SKM-1 (cell line): ENCODE measurements at regions not wholly inside any gene's neighbourhood (a gene's known extent, or its start where the extent isn't known, plus 50 kb on each side); places are given as distances from the start of the nearest gene placed in this dataset.
"Not testable (repeated sequence)": the region's sequence is repeated elsewhere in the genome, so short reads cannot be mapped to it uniquely, and the experiment has no call there.

Source experiments
- DNase-seq: peaks from one replicate; lab custom pipeline; 2025; ENCODE audit not compliant: unreplicated experiment; lab: John Stamatoyannopoulos, UW

DNA sequence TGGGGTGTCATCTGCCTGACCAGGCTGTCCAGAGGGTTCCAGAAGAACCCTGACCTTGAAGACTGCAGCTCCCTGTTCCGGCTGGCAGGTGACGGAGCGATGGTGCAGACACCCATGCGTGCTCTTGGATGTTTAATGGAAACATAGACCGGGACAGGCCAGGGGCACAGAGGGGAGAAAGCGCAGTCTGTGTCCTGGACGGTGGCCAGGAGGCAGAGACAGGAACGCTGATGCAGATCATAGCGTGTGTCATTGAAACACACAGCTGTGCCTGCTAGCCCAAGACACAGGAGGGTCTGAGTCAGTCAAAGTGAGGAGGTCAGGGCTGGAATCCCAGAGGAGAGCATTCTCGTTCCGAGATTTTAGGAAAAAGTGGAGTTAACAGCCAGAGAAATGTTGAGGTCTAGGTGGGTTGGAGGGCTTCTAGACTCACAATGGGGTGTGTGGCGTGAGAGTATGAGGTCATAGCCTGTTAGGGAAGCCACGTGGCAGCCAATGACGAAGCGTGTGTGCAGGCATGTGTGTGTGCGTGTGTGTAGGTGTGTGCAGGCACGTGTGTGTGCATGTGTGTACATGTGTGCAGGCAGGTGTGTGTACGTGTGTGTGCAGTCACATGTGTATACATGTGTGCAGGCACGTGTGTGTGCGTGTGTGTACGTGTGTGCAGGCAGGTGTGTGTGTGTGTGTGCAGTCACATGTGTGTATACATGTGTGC lies 167.0 kb downstream of the ERMARD start:
- no peak for DNase-seq

DNA sequence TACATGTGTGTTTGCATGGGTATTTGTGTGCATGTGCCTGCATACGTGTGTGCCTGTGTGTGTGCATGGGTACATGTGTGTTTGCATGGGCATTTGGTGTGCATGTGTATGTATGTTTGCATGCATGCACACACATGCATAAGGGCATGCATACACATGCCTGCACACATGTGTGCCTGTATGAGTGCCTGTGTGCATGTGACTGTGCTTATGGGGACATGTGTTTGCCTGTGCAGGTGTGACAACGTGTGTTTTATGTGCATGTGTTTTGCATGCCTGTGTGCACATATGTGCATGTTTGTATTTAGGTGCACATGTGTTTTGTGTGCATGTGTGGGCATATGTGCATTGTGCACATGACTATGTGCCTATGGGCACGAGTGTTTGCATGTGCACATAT lies 165.7 kb downstream of the ERMARD start:
- DNase-seq, result no peak

DNA sequence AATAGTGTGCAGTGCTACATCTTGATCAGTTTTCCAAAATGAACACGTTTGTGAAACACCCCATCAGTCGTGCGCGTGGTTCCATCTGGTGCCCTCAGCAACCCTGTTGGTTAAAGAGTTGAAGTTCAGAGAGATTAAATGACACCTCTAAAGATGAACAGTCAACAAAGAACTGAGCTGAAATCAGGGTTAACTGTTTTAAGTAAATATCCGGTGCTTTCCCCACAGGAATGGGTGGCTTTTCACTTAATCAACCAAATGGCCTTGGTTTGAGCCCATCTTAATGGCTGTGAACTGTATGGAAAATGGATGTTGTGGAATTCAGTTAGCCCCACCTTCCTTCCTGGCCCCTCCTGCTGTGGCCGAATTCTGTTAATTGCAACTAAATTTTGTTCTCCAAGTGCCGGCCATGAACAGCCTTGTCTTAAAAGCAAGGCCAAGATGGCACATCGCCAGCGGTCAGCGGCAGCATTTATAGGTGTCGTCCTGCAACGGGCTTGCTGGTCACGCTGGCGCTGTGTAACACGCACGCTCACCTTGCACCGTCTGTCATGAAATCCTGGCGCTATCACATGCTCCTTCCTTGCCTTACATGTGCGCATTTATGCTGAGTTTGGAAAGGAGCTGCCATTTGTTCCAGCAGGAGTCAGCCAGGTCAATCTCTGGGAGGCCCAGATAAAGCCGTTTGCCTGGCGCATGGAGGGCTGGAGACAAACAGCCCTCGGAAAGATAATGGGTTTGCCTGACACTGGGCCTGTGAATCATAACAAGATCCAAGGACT lies 164.5 kb downstream of the ERMARD start:
- no peak for DNase-seq

DNA sequence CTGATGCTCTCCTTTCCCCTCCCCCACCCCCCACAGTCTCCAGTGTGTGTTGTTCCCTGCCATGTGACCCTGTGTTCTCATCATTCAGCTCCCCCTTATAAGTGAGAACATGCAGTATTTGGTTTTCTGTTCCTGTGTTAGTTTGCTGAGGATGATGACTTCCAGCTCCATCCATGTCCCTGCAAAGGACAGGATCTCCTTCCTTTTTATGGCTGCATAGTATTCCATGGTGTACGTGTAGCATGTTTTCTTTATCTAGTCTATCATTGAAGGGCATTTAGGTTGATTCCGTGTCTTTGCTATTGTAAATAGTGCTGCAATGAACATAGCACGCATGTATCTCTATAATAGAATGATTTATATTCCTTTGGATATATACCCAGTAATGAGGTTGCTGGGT lies 162.3 kb downstream of the ERMARD start:
- not testable (repeated sequence) for DNase-seq

DNA sequence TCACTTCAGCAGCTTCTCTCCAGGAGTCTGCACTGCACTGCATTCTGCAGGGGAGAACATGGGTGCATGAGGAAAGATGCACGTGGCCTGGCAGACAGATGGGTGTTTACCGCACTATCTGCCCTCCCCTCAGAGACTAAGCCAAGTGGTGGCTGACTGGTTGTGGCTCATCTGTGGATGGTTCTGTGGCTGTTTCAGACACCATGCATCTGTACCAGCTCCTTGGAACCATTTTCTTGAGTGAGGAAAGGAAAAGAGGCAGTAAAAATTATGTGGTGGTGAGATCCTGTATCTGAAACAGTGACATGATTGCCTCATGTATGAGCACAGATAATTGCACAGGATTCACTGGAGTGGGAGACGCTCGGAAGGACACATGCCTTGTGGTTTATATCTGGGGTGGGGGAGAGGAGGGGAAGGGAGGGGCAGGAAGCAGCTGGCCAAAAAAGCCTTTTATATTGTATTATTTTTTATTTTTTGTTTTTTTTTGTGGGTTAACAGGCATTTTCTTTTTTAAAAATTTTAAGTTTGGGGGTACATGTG lies 161.7 kb downstream of the ERMARD start:
- no peak for DNase-seq

DNA sequence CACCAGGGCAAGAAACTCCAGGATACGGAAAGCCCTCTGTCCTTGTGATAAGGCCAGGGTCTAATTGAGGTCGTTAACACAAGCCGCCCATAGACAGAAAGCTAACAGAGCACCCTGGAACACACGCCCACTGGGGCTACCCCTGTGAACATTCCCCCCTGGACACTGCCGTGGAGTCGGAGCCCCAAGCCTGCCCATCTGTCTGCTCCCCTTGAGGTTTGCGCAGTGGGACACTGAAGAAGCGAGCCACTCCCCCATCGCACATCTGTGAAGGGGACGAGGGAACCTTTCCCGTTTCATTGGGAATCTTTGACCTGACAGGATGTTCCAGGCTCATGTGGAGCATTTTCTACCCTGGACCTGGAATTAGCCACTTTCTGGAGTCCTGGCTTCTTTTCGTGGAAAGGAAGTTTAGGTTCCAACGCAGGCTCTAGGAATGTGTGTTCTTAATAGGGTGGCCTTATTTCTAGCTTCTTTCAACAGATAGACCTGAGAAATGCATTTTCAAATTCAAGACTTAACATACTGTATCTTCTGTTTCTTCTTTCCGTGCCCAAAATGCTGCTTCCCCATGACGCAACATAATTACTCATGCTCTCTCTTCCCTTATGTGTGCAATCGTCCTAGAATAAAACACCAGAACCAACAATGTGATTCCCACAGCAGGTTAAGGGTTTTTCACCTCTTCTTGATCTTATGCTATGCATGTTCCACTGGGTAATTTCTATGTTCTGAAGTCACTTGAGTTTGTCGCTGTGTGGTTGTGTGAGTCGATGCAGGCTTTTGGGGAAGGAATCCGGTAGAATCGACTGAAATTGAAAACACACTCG lies 161.1 kb downstream of the ERMARD start:
- no peak for DNase-seq

DNA sequence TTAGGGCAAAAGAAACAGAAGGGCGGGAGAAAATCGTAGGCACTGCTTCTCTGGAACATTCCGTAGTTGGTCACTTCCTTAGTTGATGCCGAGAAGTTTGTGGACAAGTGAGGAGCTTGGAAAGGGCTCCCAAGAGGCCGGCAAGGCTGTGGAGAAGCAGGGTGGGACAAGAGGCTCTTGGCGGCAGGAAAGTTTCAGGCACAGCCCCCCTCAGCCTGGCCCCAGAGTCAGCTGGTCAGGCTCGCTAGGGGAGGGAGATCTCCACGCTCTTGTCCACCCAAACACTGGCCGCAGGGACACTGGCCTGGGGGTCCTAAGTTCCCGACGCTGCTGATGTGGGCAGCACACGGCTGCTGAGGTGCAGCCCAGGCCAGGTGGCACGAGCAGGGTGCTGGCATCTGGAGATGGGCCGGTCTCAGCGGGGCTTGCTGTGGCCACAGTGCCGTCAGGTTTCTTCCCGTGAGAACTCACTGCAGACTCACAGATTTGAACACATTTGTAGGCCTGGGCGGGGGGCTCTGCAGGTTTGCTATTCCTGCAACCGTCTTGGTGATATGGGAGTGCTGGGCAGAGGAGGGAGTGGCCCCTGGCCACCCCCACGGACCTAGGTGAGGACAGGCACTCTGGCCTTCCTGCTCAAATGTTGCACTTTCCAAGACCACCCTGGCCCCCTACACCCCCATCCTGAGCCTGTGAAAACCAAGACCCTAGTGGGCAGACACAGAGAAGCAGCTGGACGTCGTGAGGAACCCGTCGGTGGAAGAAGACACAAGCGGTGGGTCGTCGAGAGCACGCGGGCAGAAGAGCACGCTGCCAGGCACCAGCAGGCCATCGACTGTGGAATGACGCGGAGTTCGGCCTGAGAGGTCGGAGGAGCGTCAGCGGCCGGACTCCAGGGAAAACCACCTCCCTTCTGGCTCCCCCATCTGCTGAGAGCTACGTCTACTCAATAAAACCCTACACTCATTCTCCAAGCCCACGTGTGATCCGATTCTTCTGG lies 160.1 kb downstream of the ERMARD start:
- DNase-seq, result no peak

DNA sequence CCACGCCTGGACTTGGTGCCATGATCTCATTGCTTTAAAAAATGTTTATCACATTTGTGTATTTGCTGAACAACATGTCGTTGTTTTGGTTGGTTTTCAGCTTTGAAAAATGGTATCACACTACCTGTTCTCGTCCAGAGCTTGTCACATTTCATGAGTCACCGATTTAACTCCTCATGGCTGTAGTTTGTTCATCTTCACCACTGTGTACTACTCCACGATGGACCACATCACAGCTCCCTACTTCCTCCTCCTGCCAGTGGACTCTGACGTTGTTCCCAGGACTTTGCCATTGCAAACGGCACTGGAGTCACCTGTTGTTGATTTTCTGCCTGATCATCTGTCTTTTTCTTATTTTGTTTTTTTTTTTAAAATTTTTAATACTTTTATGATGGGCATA lies 157.7 kb downstream of the ERMARD start:
- no peak for DNase-seq

DNA sequence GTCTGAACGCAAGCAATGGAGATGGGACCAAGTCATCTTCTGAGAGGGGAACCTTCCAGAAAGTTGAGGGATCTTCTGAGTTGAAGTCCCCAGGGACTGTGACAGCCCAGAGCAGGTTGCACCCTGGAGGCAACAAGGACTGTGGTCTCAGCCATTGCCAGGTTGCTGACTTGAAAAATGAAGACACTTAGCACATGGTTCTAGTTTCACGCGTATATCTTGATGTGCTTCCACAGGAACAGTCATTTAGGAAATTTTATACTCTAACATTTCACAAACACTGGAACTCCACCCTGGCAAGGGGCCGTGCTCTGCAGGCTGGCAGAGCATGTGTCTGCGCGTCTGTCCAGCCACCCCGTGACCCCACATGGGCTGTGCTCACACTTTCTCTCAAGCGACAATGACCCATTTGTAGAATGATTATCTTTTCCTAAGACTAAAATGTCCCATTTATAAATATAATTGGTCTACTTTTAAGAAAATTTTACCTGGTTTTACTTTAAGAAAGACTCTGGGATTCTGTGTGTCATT lies 157.0 kb downstream of the ERMARD start:
- DNase-seq, result no peak

DNA sequence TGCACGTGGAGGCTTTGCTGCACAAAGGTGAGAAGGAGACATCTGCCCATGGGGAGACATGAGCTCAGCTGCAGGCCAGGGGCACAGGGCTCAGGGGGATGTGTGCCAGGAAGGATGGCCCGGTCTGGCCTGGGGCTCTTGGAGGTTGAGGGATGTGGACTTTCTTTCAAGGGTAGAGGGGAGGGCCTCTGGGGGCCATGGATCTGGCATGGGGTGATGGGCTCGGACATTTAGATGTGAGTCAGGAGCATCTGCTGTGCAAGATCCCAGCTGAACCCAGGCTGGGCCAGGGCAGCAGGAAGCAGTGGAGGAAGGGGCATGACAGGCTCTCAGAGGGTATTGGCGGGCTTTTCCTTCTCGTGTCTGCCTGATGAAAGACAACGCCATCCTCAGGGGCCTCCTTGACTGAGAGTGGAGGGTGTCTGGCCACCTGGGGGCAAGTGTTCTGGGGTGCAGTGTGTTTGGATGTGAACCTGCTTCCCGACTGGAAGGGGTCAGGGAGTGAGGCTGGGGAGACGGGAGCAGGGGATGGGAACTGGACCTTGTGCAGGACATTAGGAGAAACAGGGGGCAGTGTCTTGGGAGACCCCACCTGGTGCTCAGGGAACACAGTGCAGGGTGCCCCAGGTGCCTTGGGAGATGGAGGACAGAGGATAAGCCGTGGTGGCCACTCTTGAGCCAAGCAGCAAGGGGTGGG lies 156.1 kb downstream of the ERMARD start:
- DNase-seq, result no peak

DNA sequence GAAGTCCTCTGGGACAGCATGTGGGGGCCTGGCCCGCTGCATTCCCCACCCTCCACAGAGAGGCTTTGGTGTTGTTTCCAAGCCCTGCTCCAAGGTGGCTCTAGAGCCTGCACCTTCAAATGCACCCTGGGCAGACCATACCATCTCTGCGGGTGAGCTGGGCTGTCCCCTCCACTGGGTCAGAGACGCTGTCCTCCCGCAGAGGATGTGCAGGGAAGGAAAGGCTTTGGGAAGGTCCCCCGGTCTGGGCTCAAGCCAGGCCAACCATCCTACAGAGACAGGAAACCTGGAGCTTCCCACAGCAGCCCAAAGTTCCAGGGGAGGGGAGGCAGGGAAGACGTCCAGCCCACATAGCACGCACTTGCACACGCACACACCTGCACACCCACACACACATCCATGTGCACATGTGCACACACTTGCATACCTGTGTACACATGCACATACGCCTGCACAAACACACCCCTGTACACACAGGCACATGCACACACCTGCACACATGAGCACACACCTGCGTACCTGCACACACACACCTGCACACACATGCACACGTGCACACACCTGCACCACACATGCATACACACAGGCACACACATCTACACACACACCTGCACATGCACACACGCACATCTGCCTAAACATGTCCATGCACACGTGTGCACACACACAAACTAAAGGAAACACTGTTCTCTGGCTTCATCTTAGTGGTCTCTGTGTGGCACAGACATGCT lies 155.4 kb downstream of the ERMARD start:
- DNase-seq, result no peak

DNA sequence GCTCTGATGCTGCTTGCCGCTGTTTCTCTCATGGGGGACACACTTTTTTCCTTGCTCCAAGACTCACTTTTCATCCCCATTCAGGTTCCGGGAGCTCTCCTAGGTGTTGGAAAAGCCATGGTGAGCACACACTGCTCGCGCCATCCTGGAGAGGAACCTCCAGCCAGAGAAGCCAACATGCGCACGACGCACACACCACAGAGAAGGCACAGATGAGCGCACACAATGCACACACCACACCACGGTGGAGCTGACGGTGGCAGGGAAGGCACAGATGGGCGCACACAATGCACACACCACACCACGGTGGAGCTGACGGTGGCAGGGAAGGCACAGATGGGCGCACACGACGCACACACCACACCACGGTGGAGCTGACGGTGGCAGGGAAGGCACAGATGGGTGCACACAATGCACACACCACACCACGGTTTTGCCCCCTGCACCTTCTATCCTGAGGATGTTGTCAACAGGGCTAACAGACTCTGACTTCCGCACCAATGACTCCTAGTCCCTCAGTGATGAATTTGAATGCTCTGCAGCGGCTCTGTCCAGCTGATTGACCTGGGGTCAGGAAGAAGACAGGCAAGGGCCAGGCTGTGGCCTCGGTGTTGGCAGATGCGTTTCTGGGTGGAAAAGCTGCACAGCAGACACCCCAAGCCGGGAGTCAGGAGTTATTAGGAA lies 154.7 kb downstream of the ERMARD start:
- DNase-seq, result no peak

DNA sequence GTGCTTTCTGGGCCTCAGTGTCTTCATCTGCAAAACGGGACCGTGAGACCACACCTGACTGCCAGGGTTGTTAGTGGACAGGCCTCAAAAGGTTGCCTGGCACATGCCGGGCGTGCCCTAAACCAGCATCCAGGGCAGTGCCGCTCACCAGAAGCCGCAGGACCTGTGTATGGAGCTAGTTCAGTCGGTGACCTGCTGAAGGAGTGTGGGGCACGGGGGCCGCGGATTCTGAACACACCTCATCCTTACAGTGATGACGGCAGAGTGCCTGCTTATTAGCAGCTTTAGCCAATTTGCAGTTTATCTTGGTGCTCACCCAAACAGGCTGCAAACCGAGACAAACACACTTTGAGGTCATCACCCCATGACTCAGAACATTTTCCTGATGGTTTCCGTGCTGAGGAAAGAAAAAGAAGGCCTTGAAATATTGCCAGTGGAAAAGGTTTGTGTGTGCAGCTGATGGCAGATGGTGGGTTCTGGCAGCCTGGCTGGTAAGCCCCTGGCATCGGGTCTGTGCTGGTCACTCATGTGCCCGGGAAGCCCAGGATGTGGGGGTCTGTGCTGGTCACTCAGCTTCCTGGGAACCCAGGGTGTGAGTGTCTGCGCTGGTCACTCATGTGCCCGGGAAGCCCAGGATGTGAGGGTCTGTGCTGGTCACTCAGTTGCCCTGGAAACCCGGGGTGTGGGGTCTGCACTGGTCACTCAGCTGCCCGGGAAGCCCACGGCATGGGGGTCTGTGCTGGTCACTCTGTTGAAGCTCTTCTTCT lies 153.8 kb downstream of the ERMARD start:
- no peak for DNase-seq

DNA sequence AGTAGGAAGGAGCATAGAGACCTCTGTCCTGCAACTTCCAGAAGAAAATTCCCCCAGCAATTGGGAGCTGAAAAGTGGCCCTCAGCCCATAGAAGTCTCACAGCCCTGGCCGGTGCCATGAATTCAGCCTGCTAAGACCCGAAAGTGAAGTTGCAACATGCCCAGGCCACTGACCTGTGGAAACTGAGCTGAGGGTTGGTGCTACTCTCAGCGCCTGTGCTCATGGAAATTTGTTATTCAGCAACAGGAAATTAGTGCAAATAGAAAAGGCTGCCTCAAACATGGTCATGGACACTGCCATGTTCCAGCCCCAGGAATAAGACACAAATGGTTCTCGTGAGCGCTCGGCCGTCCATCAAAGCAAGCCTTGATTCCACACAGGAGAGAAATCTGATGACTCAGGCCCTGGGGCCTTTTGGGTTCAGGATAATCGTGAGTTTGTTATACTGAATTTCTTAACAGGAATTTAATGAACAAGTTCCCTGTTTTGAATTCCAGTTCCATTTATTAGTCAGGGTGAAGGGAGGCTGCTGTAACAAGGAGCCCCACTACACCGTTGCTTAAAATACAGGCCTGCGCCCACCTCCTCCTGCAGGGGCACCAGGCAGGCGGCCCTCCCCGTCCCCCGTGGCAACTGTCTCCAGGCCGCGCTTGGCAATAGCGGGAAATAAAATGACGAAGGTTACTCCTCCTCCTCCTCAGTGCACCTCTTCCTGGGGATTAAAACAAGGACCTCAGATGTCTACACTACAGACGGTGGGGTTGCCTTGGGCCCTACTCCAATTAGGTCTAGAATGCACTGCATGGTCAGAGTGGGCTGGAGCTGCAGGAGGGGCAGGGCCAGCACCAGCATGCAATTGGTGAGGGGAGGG lies 152.9 kb downstream of the ERMARD start:
- no peak for DNase-seq

DNA sequence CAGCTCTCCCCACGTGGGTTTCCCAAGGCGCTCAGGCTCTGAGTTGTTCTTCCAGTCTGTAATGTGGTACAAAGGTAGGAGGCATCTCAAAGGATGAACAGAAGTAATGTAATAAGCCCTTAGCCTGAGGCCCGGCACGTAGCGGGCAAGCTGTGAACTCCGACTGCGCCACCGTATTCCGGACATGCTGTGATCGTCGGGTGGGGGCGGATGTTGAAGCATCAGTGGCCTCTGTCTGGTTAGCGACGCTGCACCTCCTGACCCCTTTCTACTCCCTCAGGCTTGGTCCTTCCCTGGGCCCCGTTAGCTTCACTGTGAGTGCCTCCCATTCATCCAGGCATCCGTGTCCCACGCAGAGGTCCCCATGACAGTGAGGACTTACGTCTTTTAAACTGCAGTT lies 151.7 kb downstream of the ERMARD start:
- no peak for DNase-seq

DNA sequence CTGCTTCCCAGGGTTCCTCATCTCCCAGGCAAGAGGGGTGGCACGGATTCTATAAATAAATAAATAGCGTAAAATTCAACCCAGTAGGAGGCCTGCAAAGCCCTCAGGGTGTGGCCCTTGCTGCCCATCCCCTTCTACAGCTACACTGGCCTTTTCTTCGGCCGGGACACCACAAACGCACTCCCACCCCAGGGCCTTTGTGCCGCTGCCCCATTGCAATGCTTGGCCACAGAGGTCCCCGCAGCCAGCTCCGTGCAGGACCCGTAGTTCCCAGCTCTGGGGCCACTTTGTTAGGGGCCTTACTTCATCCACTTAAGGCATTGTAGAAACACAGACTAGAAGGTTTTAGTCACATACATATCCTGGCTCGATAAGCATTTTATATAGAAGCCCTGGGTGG lies 151.2 kb downstream of the ERMARD start:
- DNase-seq, result no peak

DNA sequence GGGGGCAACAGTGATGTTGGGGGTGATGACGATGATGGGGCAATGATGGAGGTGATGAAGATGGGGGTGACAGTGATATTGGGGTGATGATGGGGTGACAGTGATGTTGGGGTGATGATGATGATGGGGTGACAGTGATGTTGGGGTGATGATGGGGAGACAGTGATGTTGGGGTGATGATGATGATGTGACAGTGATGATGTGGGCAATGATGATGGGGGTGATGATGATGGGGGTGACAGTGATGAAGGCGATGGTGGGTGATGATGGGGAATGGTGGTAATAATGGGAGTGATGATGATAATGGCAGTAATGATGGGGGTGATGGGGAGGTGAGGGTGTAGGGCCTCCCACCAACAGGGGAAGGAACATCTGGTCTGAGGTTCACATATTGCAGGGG lies 150.6 kb downstream of the ERMARD start:
- no peak for DNase-seq
